ENCODE measurements at regions not wholly inside any gene's neighbourhood (a gene's known extent, or its start where the extent isn't known, plus 50 kb on each side); places are given as distances from the start of the nearest gene placed in this dataset.
"Not testable (repeated sequence)": the region's sequence is repeated elsewhere in the genome, so short reads cannot be mapped to it uniquely, and the experiment has no call there.

GRCh38 chr9:71509054-71509453 lies 259.3 kb downstream of the CEMIP2 start:
- ChIA-PET CTCF (no interaction called here), POLR2A (no interaction called here)
- TF ChIP-seq CTCF (IDR thresholded peaks at IDR 0.05; ENCODE audit: insufficient read depth, low read length, missing control alignments) = no peak
- H3K4me3 ChIP-seq (ENCODE audit: low read depth, low read length) = no peak overlapping the region
- DNase-seq (ENCODE audit: low read depth, low spot score) = no peak

- POLR2A ChIA-PET; CTCF ChIA-PET; H3K4me3 ChIP-seq (ENCODE audit: low read depth, low read length); DNase-seq (ENCODE audit: low read depth, low spot score): not testable (repeated sequence)
Observed at GRCh38 chr9:71508141-71508540, 260.2 kb downstream of the CEMIP2 start.

GRCh38 chr9:71506821-71507220 lies 261.5 kb downstream of the CEMIP2 start:
- no peak for DNase-seq (ENCODE audit: low read depth, low spot score)
- no peak overlapping the region for H3K4me3 ChIP-seq (ENCODE audit: low read depth, low read length)
- ChIA-PET CTCF (no interaction called here), POLR2A (no interaction called here)
- no peak for TF ChIP-seq CTCF (IDR thresholded peaks at IDR 0.05; ENCODE audit: insufficient read depth, low read length, missing control alignments)

- ChIA-PET CTCF (no interaction called here), POLR2A (no interaction called here)
- TF ChIP-seq CTCF (IDR thresholded peaks at IDR 0.05; ENCODE audit: insufficient read depth, low read length, missing control alignments) = no peak
- H3K4me3 ChIP-seq (ENCODE audit: low read depth, low read length) = no peak overlapping the region
- no peak for DNase-seq (ENCODE audit: low read depth, low spot score)
Observed at GRCh38 chr9:71504636-71505035, 263.7 kb downstream of the CEMIP2 start.

GRCh38 chr9:71498691-71499090 lies 269.6 kb downstream of the CEMIP2 start:
- no peak for TF ChIP-seq CTCF (IDR thresholded peaks at IDR 0.05; ENCODE audit: insufficient read depth, low read length, missing control alignments)
- POLR2A ChIA-PET = no interaction called here
- CTCF ChIA-PET = no interaction called here
- H3K4me3 ChIP-seq (ENCODE audit: low read depth, low read length) = no peak overlapping the region
- DNase-seq (ENCODE audit: low read depth, low spot score) = no peak

- ChIA-PET CTCF (no interaction called here), POLR2A (no interaction called here)
- TF ChIP-seq CTCF (IDR thresholded peaks at IDR 0.05; ENCODE audit: insufficient read depth, low read length, missing control alignments) = peak; percentile 4
- DNase-seq (ENCODE audit: low read depth, low spot score) = no peak
- H3K4me3 ChIP-seq (ENCODE audit: low read depth, low read length) = no peak overlapping the region
Observed at GRCh38 chr9:71490810-71491209, 277.5 kb downstream of the CEMIP2 start.

GRCh38 chr9:71487061-71487460 lies 281.3 kb downstream of the CEMIP2 start:
- TF ChIP-seq CTCF (IDR thresholded peaks at IDR 0.05; ENCODE audit: insufficient read depth, low read length, missing control alignments) = no peak

More at GRCh38 chr9:71487061-71487460, 281.3 kb downstream of the CEMIP2 start:
- DNase-seq (ENCODE audit: low read depth, low spot score) = no peak
- ChIA-PET CTCF (interaction anchor here (0.7 kb wide), 1 partner anchor 117 kb away, joined by 3 read pairs; no protein-coding TSS in a partner anchor), POLR2A (no interaction called here)
- H3K4me3 ChIP-seq (ENCODE audit: low read depth, low read length) = no peak overlapping the region

All from AG04449 (cell line).